K562 (cell line): ENCODE measurements at regions not wholly inside any gene's neighbourhood (a gene's known extent, or its start where the extent isn't known, plus 50 kb on each side); places are given as distances from the start of the nearest gene placed in this dataset.
A peak's percentile ranks its signal among the peaks of the same experiment; 100 is the strongest.

Source experiments
- BRCA1 ChIP-seq, 2 experiments: fragments of 450-650 bp in 1 of 2; sonication (generic) in 1 of 2; formaldehyde crosslinking in 1 of 2; IDR thresholded peaks; 2 replicates each; pipeline versions ENCODE4 v1.5.0 to v1.6.1; 2017 to 2020; ENCODE audit warnings: mild to moderate bottlenecking in 1 of 2, missing genetic modification reagents in 1 of 2
- CREB1 ChIP-seq, 2 experiments: sonication (generic) in 1 of 2; formaldehyde crosslinking in 1 of 2; IDR thresholded peaks; 2 replicates each; pipeline versions ENCODE4 v1.6.1 to v1.8.0; 2012 to 2022; ENCODE audit warnings: inconsistent platforms in 1 of 2, mild to moderate bottlenecking in 1 of 2, missing genetic modification reagents in 1 of 2, moderate library complexity in 1 of 2
- ESRRB ChIP-seq: fragments of 250-450 bp; sonication (Bioruptor Pico); IDR thresholded peaks from 2 replicates; pipeline ENCODE4 v1.5.0; 2020; ENCODE audit warnings: mild to moderate bottlenecking, moderate library complexity, borderline replicate concordance
- ETV6 ChIP-seq, 3 experiments: fragments of 150-350 bp in 1 of 3; sonication (generic) in 1 of 3; formaldehyde crosslinking in 1 of 3; IDR thresholded peaks; 2 replicates each; pipeline versions ENCODE4 v1.6.1 to v1.8.0; 2014 to 2022; ENCODE audit warnings: borderline replicate concordance in 2 of 3, low read depth in 2 of 3, antibody characterized with exemption in 1 of 3, low read length in 1 of 3, mild to moderate bottlenecking in 1 of 3, missing genetic modification reagents in 1 of 3
- MYNN ChIP-seq, 2 experiments: sonication (generic); formaldehyde crosslinking in 1 of 2; IDR thresholded peaks; 2 replicates each; pipeline versions ENCODE4 v1.5.0 to v1.6.1; 2016 to 2020; ENCODE audit warnings: antibody characterized with exemption in 1 of 2, missing genetic modification reagents in 1 of 2
- PRDM10 ChIP-seq: fragments of 450-650 bp; IDR thresholded peaks from 2 replicates; pipeline ENCODE4 v1.6.1; 2018; ENCODE audit not compliant: partially characterized antibody
- SIN3B ChIP-seq: fragments of 450-650 bp; IDR thresholded peaks from 2 replicates; pipeline ENCODE4 v1.6.1; 2017; ENCODE audit warnings: low read depth, mild to moderate bottlenecking, moderate library complexity
- SP1 ChIP-seq: sonication (generic); formaldehyde crosslinking; IDR thresholded peaks from 2 replicates; pipeline ENCODE4 v1.8.1; 2022; ENCODE audit warnings: mild to moderate bottlenecking, missing genetic modification reagents
- TFAM ChIP-seq: fragments of 250-450 bp; sonication (Bioruptor Pico); conservative IDR thresholded peaks from 2 replicates; pipeline ENCODE4 v1.5.0; 2021; ENCODE audit warnings: mild to moderate bottlenecking, moderate library complexity
- USF1 ChIP-seq: sonication (generic); formaldehyde crosslinking; IDR thresholded peaks from 2 replicates; pipeline ENCODE4 v1.9.0; 2022; ENCODE audit warnings: mild to moderate bottlenecking, missing genetic modification reagents
- USF2 ChIP-seq: sonication (generic); formaldehyde crosslinking; IDR thresholded peaks from 2 replicates; pipeline ENCODE4 v1.5.0; 2020; ENCODE audit warnings: missing genetic modification reagents
- ZFP36 ChIP-seq: fragments of 150-350 bp; IDR thresholded peaks from 2 replicates; pipeline ENCODE4 v1.6.1; 2018; ENCODE audit warnings: low read length, low read depth; ENCODE audit not compliant: partially characterized antibody
- ZNF639 ChIP-seq, 2 experiments: fragments of 200-800 bp in 1 of 2; sonication (Bioruptor generic) in 1 of 2; sonication (generic) in 1 of 2; formaldehyde crosslinking in 1 of 2; IDR thresholded peaks in 1 of 2; conservative IDR thresholded peaks in 1 of 2; 2 replicates each; pipeline versions ENCODE4 v1.5.0 to v1.6.1; 2016 to 2020; ENCODE audit warnings: missing compliant biosample characterization in 1 of 2, missing genetic modification characterization in 1 of 2, missing genetic modification reagents in 1 of 2
- ZNF668 ChIP-seq: fragments of 250-450 bp; sonication (Bioruptor Pico); IDR thresholded peaks from 2 replicates; pipeline ENCODE4 v1.8.0; 2022; ENCODE audit warnings: mild to moderate bottlenecking, inconsistent platforms
- ZNF695 ChIP-seq: fragments of 450-650 bp; formaldehyde crosslinking; IDR thresholded peaks from 2 replicates; pipeline ENCODE4 v1.4.0; 2020; ENCODE audit warnings: mild to moderate bottlenecking, moderate library complexity
- ZNF766 ChIP-seq: fragments of 200-800 bp; sonication (Bioruptor generic); conservative IDR thresholded peaks from 2 replicates; pipeline ENCODE4 v1.6.1; 2016; ENCODE audit warnings: missing genetic modification characterization, missing compliant biosample characterization
- ZSCAN29 ChIP-seq: fragments of 450-650 bp; IDR thresholded peaks from 2 replicates; pipeline ENCODE4 v1.6.1; 2017
- TF ChIP-seq, protein P1 (sequence below): sonication (generic); formaldehyde crosslinking; IDR thresholded peaks from 2 replicates; pipeline ENCODE4 v1.8.0; 2022; ENCODE audit warnings: mild to moderate bottlenecking, missing genetic modification reagents
- TF ChIP-seq, protein P2 (sequence below): fragments of 450-650 bp; formaldehyde crosslinking; IDR thresholded peaks from 2 replicates; pipeline ENCODE4 v1.4.0; 2020; ENCODE audit warnings: mild to moderate bottlenecking

DNA sequence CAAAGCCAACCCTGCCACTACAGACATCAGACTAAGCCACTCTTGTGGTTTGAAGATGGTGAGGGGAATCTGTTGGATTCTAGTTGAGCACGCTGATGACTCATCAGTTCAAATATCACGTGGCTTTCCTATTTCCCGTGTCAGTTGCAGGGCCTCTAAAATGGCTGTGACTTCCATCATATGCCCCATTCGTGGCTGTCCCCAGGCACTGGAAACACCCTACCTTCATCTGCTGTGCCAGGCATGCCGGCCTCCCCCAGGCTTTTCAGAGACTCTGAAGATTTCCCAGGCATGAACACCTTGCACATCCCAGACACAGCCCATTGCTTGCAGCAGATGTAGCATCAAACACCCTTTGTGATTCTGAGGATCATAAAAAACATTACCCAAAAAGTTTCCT, 659.9 kb downstream of the UQCRFS1 start (continued):
- TF ChIP-seq ZNF639 (CRISPR knock-in tag; conservative IDR thresholded peaks at IDR 0.05 in 1 of 2, IDR thresholded peaks at IDR 0.05 in 1 of 2) (peak in 1 of 2 experiments; percentile 62; a peak in 2 of 4 replicates), USF2 (peak; percentile 79), ESRRB (CRISPR knock-in tag) (no peak), ZNF695 (CRISPR knock-in tag) (no peak), ZSCAN29 (no peak), SP1 (CRISPR knock-in tag) (no peak), ZNF668 (CRISPR knock-in tag) (peak; percentile 86; the same call in 1 of the 2 replicates), BRCA1 (IDR thresholded peaks at IDR 0.05) (no peak), BRCA1 (CRISPR knock-in tag; IDR thresholded peaks at IDR 0.05) (no peak), CREB1 (IDR thresholded peaks at IDR 0.05) (no peak), CREB1 (CRISPR knock-in tag; IDR thresholded peaks at IDR 0.05) (no peak), SIN3B (no peak), PRDM10 (no peak), ETV6 (IDR thresholded peaks at IDR 0.05; ENCODE audit: borderline replicate concordance in 1 of 2, low read depth in 2 of 2, low read length in 1 of 2) (no peak), ETV6 (CRISPR knock-in tag; IDR thresholded peaks at IDR 0.05; ENCODE audit: borderline replicate concordance) (no peak), USF1 (CRISPR knock-in tag) (peak; percentile 86), ZNF766 (CRISPR knock-in tag) (peak; percentile 57; the same call in 1 of the 2 replicates), TFAM (CRISPR knock-in tag) (no peak), ZFP36 (no peak), MYNN (IDR thresholded peaks at IDR 0.05) (no peak), MYNN (CRISPR knock-in tag; IDR thresholded peaks at IDR 0.05) (no peak)
- TF ChIP-seq, protein P1, sequence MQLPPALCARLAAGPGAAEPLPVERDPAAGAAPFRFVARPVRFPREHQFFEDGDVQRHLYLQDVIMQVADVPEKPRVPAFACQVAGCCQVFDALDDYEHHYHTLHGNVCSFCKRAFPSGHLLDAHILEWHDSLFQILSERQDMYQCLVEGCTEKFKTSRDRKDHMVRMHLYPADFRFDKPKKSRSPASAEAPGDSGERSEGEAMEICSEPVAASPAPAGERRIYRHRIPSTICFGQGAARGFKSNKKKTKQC (CRISPR knock-in tag) = no peak
- TF ChIP-seq, protein P2, sequence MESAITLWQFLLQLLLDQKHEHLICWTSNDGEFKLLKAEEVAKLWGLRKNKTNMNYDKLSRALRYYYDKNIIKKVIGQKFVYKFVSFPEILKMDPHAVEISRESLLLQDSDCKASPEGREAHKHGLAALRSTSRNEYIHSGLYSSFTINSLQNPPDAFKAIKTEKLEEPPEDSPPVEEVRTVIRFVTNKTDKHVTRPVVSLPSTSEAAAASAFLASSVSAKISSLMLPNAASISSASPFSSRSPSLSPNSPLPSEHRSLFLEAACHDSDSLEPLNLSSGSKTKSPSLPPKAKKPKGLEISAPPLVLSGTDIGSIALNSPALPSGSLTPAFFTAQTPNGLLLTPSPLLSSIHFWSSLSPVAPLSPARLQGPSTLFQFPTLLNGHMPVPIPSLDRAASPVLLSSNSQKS = no peak
